GM12878 (cell line): ENCODE measurements at regions not wholly inside any gene's neighbourhood (a gene's known extent, or its start where the extent isn't known, plus 50 kb on each side); places are given as distances from the start of the nearest gene placed in this dataset.

Source experiments
- ATAC-seq: fragments of 200-7000 bp; cut with Tn5 transposase; 3 replicates; pipeline ENCODE4 v1.9.1; 2020; ENCODE audit warnings: mild to moderate bottlenecking, moderate library complexity
- BruUV-seq: library from RNA; stranded (reverse); fragments of 400-500 nt; replicated peaks from 2 replicates; lab custom pipeline; 2021; lab: Mats Ljungman, UMichigan
- CTCF ChIA-PET: fragments of 300-600 bp; sonication (Branson Sonifier 250); formaldehyde crosslinking; extraction: SDS; loops from one replicate; lab custom pipeline; 2021; ENCODE audit warnings: inconsistent platforms; lab: Yijun Ruan, JAX
- POLR2A ChIA-PET: fragments of 350-600 bp; formaldehyde crosslinking; extraction: SDS; loops from one replicate; lab custom pipeline; 2021; ENCODE audit warnings: inconsistent platforms; lab: Charles Lee
- RAD21 ChIA-PET: fragments of 300-600 bp; sonication (Branson Sonifier 250); formaldehyde crosslinking; loops from one replicate; lab custom pipeline; 2023; ENCODE audit warnings: antibody characterized with exemption; ENCODE audit not compliant: unreplicated experiment; lab: Charles Lee
- SMC1A ChIA-PET: fragments of 300-600 bp; sonication (Branson Sonifier 250); formaldehyde crosslinking; loops from one replicate; lab custom pipeline; 2023; ENCODE audit not compliant: unreplicated experiment, uncharacterized antibody; lab: Charles Lee
- DNase-seq: peaks from one replicate; pipeline ENCODE4 v3.0.0-alpha.2; 2011; ENCODE audit warnings: low read depth, low spot score
- FAIRE-seq: peaks from 3 replicates; lab custom pipeline; 2011; peaks lifted over from hg19 to GRCh38; lab: Jason Lieb, UNC
- H2AFZ ChIP-seq: 2 replicates; pipeline ENCODE4 v1.6.0; 2011; ENCODE audit warnings: low read depth, low read length, control low read depth; ENCODE audit not compliant: control insufficient read depth
- H3K27ac ChIP-seq: 2 replicates; pipeline ENCODE4 v1.5.1; 2011; ENCODE audit warnings: control low read depth; ENCODE audit not compliant: control insufficient read depth, insufficient read depth
- H3K27me3 ChIP-seq, 2 experiments: replicated peaks in 1 of 2; 2 replicates each; pipeline versions ENCODE4 v1.6.0 to v1.6.1; 2011; ENCODE audit warnings: low read length in 1 of 2; ENCODE audit not compliant: control insufficient read depth in 2 of 2, insufficient read depth in 2 of 2
- H3K36me3 ChIP-seq, 2 experiments: 2 replicates each; pipeline ENCODE4 v1.5.1; 2011; ENCODE audit warnings: low read length in 1 of 2; ENCODE audit not compliant: control insufficient read depth in 2 of 2, insufficient read depth in 2 of 2
- H3K4me1 ChIP-seq: 2 replicates; pipeline ENCODE4 v1.6.1; 2011; ENCODE audit warnings: mild to moderate bottlenecking, low read length, moderate library complexity, mixed read lengths; ENCODE audit not compliant: control insufficient read depth, insufficient read depth
- H3K4me2 ChIP-seq: 2 replicates; pipeline ENCODE4 v1.6.0; 2011; ENCODE audit warnings: control low read depth; ENCODE audit not compliant: control insufficient read depth, insufficient read depth
- H3K4me3 ChIP-seq: fragments of 200-600 bp; sonication (generic); 2 replicates; pipeline ENCODE4 v1.5.1; 2016
- H3K79me2 ChIP-seq: 2 replicates; pipeline ENCODE4 v1.6.0; 2011; ENCODE audit warnings: low read length; ENCODE audit not compliant: control insufficient read depth, insufficient read depth
- H3K9ac ChIP-seq: 2 replicates; pipeline ENCODE4 v1.8.0; 2011; ENCODE audit warnings: low read length, control low read depth, mixed read lengths; ENCODE audit not compliant: control insufficient read depth, insufficient read depth
- H3K9me3 ChIP-seq: replicated peaks from 3 replicates; pipeline ENCODE4 v1.5.1; 2011; ENCODE audit warnings: mild to moderate bottlenecking, low read length; ENCODE audit not compliant: control insufficient read depth, insufficient read depth
- H4K20me1 ChIP-seq: 2 replicates; pipeline ENCODE4 v1.6.0; 2011; ENCODE audit not compliant: control insufficient read depth, insufficient read depth
- MYB ChIP-seq: fragments of 150-350 bp; IDR thresholded peaks from 2 replicates; pipeline ENCODE4 v1.6.1; 2014; ENCODE audit warnings: mild to moderate bottlenecking, low read depth, low read length, borderline replicate concordance
- NR2C2 ChIP-seq: IDR thresholded peaks from 2 replicates; pipeline ENCODE4 v1.6.1; 2011; ENCODE audit warnings: borderline replicate concordance, low read depth; ENCODE audit not compliant: control insufficient read depth, insufficient read length
- PML ChIP-seq: IDR thresholded peaks from 2 replicates; pipeline ENCODE4 v1.6.1; 2012; ENCODE audit warnings: low read length, inconsistent platforms
- SMARCA5 ChIP-seq: fragments of 450-650 bp; IDR thresholded peaks from 2 replicates; pipeline ENCODE4 v1.6.1; 2017; ENCODE audit warnings: mild to moderate bottlenecking
- WGBS: methylation state at CpG from one replicate; pipeline ENCODE4 v1.1.6; 2016; ENCODE audit warnings: low lambda C conversion rate; ENCODE audit not compliant: insufficient replicate concordance, insufficient coverage; ENCODE audit errors: missing lambda C conversion rate; 5-methylcytosine and 5-hydroxymethylcytosine counted together
- in situ Hi-C: fragments of 300-500 bp; cut with MboI; formaldehyde crosslinking; loops from 9 replicates; pipeline ENCODE4 v1.14.3; 2018; ENCODE audit warnings: mixed read lengths
- intact Hi-C: fragments of 100-400 bp; cut with micrococcal nuclease; formaldehyde crosslinking; loops from one replicate; pipeline ENCODE4 v1.14.2; 2022; ENCODE audit not compliant: unreplicated experiment
- TF ChIP-seq, protein P1 (sequence below): fragments of 450-650 bp; IDR thresholded peaks from 2 replicates; pipeline ENCODE4 v1.6.1; 2017; ENCODE audit warnings: borderline replicate concordance
- TF ChIP-seq, protein P2 (sequence below): IDR thresholded peaks from 2 replicates; pipeline ENCODE4 v1.6.1; 2012; ENCODE audit warnings: low read depth, low read length, improper control_type of control experiment
- TF ChIP-seq, protein P3 (sequence below): IDR thresholded peaks from 2 replicates; pipeline ENCODE4 v1.6.1; 2012; ENCODE audit warnings: improper control_type of control experiment, low read depth, low read length; ENCODE audit not compliant: insufficient replicate concordance

DNA sequence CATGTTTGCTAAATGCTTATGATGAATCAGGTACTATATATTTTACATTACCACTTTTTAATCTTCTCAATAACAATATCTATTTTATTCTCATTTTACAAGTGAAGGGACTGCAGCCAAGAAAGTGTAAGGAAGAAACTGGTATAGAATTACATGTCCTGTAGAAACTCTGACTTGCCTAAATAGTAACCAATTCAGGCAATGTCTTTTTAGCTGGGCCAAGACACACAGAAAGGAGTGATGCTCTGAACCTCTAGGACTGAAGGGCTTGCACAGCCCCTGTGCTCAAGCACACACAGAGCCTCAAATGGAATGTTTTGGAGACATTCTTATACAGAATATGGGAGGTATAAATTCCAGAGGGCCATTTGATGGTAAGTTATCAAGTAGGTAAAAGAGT, 286.4 kb upstream of the TNC start (continued):
- TF ChIP-seq, protein P1, sequence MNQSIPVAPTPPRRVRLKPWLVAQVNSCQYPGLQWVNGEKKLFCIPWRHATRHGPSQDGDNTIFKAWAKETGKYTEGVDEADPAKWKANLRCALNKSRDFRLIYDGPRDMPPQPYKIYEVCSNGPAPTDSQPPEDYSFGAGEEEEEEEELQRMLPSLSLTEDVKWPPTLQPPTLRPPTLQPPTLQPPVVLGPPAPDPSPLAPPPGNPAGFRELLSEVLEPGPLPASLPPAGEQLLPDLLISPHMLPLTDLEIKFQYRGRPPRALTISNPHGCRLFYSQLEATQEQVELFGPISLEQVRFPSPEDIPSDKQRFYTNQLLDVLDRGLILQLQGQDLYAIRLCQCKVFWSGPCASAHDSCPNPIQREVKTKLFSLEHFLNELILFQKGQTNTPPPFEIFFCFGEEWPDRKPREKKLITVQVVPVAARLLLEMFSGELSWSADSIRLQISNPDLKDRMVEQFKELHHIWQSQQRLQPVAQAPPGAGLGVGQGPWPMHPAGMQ = no peak
- no peak for TF ChIP-seq MYB

DNA sequence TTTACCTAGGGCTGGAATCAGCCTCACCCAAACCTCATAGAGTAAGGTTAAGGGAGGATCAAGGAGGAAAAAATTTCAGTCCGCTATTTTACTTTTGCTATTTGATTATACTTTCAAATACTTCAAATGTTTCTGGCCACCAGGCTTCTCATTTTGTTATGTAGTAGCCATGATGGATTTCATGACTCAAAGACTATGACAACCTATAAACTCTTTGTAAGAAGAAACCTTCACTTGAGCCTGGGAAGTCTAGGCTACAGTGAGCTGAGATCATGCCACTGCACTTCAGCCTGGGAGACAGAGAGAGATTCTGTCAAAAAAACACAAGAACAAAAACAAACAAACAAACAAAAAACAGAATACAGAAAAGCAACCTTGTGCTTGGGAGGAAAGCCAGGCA, 293.6 kb upstream of the TNC start:
- no peak for ATAC-seq
- Histone ChIP-seq H3K9ac (no peak overlapping the region), H3K36me3 (no peaks in the 10 kb centered on the region), H3K4me1 (no peaks in the 10 kb centered on the region), H3K79me2 (no peaks in the 10 kb centered on the region), H2AFZ (no peak overlapping the region), H3K4me3 (no peak overlapping the region)
- in situ Hi-C loops = no loop called here
- no TSS peak for BruUV-seq
- TF ChIP-seq NR2C2 (no peak), SMARCA5 (no peak), PML (no peak)
- TF ChIP-seq, protein P2, sequence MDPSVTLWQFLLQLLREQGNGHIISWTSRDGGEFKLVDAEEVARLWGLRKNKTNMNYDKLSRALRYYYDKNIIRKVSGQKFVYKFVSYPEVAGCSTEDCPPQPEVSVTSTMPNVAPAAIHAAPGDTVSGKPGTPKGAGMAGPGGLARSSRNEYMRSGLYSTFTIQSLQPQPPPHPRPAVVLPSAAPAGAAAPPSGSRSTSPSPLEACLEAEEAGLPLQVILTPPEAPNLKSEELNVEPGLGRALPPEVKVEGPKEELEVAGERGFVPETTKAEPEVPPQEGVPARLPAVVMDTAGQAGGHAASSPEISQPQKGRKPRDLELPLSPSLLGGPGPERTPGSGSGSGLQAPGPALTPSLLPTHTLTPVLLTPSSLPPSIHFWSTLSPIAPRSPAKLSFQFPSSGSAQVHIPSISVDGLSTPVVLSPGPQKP = no peak
- TF ChIP-seq, protein P3, sequence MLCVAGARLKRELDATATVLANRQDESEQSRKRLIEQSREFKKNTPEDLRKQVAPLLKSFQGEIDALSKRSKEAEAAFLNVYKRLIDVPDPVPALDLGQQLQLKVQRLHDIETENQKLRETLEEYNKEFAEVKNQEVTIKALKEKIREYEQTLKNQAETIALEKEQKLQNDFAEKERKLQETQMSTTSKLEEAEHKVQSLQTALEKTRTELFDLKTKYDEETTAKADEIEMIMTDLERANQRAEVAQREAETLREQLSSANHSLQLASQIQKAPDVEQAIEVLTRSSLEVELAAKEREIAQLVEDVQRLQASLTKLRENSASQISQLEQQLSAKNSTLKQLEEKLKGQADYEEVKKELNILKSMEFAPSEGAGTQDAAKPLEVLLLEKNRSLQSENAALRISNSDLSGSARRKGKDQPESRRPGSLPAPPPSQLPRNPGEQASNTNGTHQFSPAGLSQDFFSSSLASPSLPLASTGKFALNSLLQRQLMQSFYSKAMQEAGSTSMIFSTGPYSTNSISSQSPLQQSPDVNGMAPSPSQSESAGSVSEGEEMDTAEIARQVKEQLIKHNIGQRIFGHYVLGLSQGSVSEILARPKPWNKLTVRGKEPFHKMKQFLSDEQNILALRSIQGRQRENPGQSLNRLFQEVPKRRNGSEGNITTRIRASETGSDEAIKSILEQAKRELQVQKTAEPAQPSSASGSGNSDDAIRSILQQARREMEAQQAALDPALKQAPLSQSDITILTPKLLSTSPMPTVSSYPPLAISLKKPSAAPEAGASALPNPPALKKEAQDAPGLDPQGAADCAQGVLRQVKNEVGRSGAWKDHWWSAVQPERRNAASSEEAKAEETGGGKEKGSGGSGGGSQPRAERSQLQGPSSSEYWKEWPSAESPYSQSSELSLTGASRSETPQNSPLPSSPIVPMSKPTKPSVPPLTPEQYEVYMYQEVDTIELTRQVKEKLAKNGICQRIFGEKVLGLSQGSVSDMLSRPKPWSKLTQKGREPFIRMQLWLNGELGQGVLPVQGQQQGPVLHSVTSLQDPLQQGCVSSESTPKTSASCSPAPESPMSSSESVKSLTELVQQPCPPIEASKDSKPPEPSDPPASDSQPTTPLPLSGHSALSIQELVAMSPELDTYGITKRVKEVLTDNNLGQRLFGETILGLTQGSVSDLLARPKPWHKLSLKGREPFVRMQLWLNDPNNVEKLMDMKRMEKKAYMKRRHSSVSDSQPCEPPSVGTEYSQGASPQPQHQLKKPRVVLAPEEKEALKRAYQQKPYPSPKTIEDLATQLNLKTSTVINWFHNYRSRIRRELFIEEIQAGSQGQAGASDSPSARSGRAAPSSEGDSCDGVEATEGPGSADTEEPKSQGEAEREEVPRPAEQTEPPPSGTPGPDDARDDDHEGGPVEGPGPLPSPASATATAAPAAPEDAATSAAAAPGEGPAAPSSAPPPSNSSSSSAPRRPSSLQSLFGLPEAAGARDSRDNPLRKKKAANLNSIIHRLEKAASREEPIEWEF = no peak
- TF ChIP-seq, all 136 proteins: peak for 0
- ChIA-PET SMC1A (interaction anchor here (0.7 to 3.2 kb wide), 11 partner anchors 13 to 730 kb away, joined by 3 to 20 read pairs (median 4); partner anchors contain the start of gene TEX48), POLR2A (interaction anchor here (0.9 to 1.3 kb wide), 2 partner anchors 14 to 16 kb away, joined by 3 read pairs; no protein-coding TSS in a partner anchor), CTCF (interaction anchor here (0.7 to 1.8 kb wide), 2 partner anchors 10 to 1026 kb away, joined by 3 to 4 read pairs; no protein-coding TSS in a partner anchor), RAD21 (interaction anchor here (0.7 to 2.2 kb wide), 8 partner anchors 10 to 202 kb away, joined by 3 to 6 read pairs (median 4); no protein-coding TSS in a partner anchor)
- intact Hi-C loops = loop anchor here (5.0 to 10.0 kb wide), 2 partner anchors 204 to 717 kb away; no protein-coding TSS in a partner anchor
- no peak for DNase-seq
- no peak overlapping the region for H3K27ac ChIP-seq
- no peaks in the 10 kb centered on the region for H3K27me3 ChIP-seq
- 32% methylated on average over 1 of the region's 1 CpG for WGBS
- FAIRE-seq = no peak
- no peak overlapping the region for H3K4me2 ChIP-seq
- H4K20me1 ChIP-seq = no peaks in the 10 kb centered on the region
- no peaks in the 10 kb centered on the region for H3K9me3 ChIP-seq
